Amygdala (tissue), 56 donors: ENCODE measurements at regions not wholly inside any gene's neighbourhood (a gene's known extent, or its start where the extent isn't known, plus 50 kb on each side); places are given as distances from the start of the nearest gene placed in this dataset.

Source experiments
- DNase-seq, 56 donors: peaks; one replicate each; lab custom pipeline; 2025; lab: John Stamatoyannopoulos, UW

DNA sequence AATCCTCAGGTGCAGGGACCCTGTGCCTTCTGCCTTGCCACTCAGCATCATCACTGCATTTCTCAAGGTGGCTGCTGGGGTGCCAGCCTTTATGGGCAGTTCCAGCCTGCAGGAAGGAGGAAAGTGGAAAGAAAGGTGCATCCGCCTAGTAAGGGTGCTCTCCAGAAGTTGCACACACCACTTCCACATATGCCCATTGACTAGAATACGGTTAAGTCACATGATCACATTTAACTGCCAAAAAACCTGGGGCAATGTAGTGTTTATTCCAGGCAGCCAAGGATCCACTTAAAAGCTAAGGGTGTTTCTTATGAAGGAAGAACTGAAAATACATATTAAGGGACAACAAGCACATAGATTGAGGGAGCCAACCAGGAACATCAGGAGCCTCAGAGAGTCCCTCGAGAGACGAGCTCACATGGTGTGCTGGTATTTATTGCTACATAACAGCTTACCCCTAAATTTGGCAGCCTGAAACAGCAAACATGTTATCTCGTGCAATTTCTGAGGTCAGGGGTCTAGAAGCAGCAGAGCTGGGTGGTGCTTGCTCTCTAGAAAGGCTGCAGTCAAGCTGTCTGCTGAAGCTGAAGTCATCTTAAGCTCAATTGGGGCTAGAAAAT, 52.0 kb upstream of the MMP2 start:
- no peak for DNase-seq
